Stimulated activated CD4-positive, alpha-beta T cell treated with anti-CD3 and anti-CD28 coated beads, Interleukin-12 subunit alpha, Interleukin-12 subunit beta, amount 100 ng/mL, for 4 hours (primary cell): ENCODE measurements at regions not wholly inside any gene's neighbourhood (a gene's known extent, or its start where the extent isn't known, plus 50 kb on each side); places are given as distances from the start of the nearest gene placed in this dataset.

Experiments
- DNase-seq: peaks from one replicate; pipeline ENCODE4 v3.0.0-alpha.2; 2020

- no peak for DNase-seq
These were observed 399.8 kb upstream of the USP15 start for GRCh38 chr12:61860451-61860850.

GRCh38 chr12:61862986-61863385, 397.2 kb upstream of the USP15 start:
- no peak for DNase-seq

- no peak for DNase-seq
These were observed 396.4 kb upstream of the USP15 start for GRCh38 chr12:61863811-61864210.

- DNase-seq = no peak
These were observed 390.4 kb upstream of the USP15 start for GRCh38 chr12:61869796-61870195.

- no peak for DNase-seq
These were observed 389.3 kb upstream of the USP15 start for GRCh38 chr12:61870658-61871484.

- no peak for DNase-seq
These were observed 388.8 kb upstream of the USP15 start for GRCh38 chr12:61871485-61871810.

GRCh38 chr12:61879229-61879628, 381.0 kb upstream of the USP15 start:
- no peak for DNase-seq

- no peak for DNase-seq
These were observed 380.0 kb upstream of the USP15 start for GRCh38 chr12:61880186-61880585.

- DNase-seq = no peak
These were observed 368.6 kb upstream of the USP15 start for GRCh38 chr12:61891632-61892031.

GRCh38 chr12:61894168-61894567, 366.0 kb upstream of the USP15 start:
- DNase-seq = no peak

- DNase-seq = no peak
These were observed 363.8 kb upstream of the USP15 start for GRCh38 chr12:61896436-61896835.

GRCh38 chr12:61902403-61902802, 357.8 kb upstream of the USP15 start:
- DNase-seq = no peak

- no peak for DNase-seq
These were observed 349.1 kb upstream of the USP15 start for GRCh38 chr12:61911113-61911512.

GRCh38 chr12:61915420-61915819, 344.8 kb upstream of the USP15 start:
- DNase-seq = no peak

GRCh38 chr12:61916831-61917230, 343.4 kb upstream of the USP15 start:
- DNase-seq = no peak

- DNase-seq = no peak
These were observed 340.5 kb upstream of the USP15 start for GRCh38 chr12:61919686-61920085.

GRCh38 chr12:61920230-61920629, 340.0 kb upstream of the USP15 start:
- DNase-seq = no peak

GRCh38 chr12:61923152-61923551, 337.1 kb upstream of the USP15 start:
- no peak for DNase-seq

GRCh38 chr12:61934564-61934963, 325.6 kb upstream of the USP15 start:
- no peak for DNase-seq

GRCh38 chr12:61939977-61940376, 320.2 kb upstream of the USP15 start:
- DNase-seq = no peak

GRCh38 chr12:61956545-61956944, 303.7 kb upstream of the USP15 start:
- DNase-seq = no peak

GRCh38 chr12:61974461-61974860, 285.7 kb upstream of the USP15 start:
- no peak for DNase-seq

GRCh38 chr12:61985830-61986229, 274.4 kb upstream of the USP15 start:
- no peak for DNase-seq

GRCh38 chr12:61987173-61987572, 273.0 kb upstream of the USP15 start:
- no peak for DNase-seq

- no peak for DNase-seq
These were observed 268.5 kb upstream of the USP15 start for GRCh38 chr12:61991661-61992060.
